RWPE1 (cell line): ENCODE measurements at regions not wholly inside any gene's neighbourhood (a gene's known extent, or its start where the extent isn't known, plus 50 kb on each side); places are given as distances from the start of the nearest gene placed in this dataset.

Source experiments
- CTCF ChIA-PET: fragments of 350-600 bp; sonication (Branson Sonifier 250); formaldehyde crosslinking; extraction: SDS; loops from one replicate; lab custom pipeline; 2021; lab: Yijun Ruan, JAX
- POLR2A ChIA-PET: fragments of 400-600 bp; formaldehyde crosslinking; extraction: SDS; loops from one replicate; lab custom pipeline; 2020; ENCODE audit warnings: antibody characterized with exemption; ENCODE audit not compliant: low non-redundant PET; lab: Yijun Ruan, JAX
- DNase-seq: peaks from one replicate; pipeline ENCODE4 v3.0.0; 2012; ENCODE audit warnings: low spot score
- H3K27ac ChIP-seq: fragments of 450-650 bp; 2 replicates; pipeline ENCODE4 v1.5.1; 2017
- TF ChIP-seq, protein P1 (sequence below): fragments of 450-650 bp; conservative IDR thresholded peaks from 2 replicates; pipeline ENCODE4 v1.5.1; 2017; ENCODE audit warnings: low read depth, mild to moderate bottlenecking

DNA sequence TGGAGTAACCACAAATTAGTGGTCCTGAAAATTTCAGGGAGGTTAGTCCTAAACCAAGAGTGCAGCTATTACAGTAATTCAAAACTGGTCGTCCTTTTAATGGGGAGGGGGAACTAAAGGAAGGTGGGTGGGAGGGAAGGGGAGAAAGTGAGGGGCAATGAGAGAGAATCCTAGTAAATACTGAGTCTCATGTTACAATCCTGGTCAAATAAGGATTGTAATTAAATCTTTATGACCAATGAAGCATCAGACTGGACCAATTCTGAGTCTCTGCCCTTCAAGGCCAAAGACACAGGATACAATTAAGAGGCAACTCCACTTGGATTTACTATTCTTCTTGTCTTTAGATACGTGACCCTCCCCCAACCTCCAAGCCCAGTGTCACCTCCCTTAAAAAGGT is 262.9 kb downstream of the BCL11A start:
- ChIA-PET CTCF (no interaction called here), POLR2A (no interaction called here)
- H3K27ac ChIP-seq = no peak overlapping the region
- no peak for DNase-seq
- TF ChIP-seq, protein P1, sequence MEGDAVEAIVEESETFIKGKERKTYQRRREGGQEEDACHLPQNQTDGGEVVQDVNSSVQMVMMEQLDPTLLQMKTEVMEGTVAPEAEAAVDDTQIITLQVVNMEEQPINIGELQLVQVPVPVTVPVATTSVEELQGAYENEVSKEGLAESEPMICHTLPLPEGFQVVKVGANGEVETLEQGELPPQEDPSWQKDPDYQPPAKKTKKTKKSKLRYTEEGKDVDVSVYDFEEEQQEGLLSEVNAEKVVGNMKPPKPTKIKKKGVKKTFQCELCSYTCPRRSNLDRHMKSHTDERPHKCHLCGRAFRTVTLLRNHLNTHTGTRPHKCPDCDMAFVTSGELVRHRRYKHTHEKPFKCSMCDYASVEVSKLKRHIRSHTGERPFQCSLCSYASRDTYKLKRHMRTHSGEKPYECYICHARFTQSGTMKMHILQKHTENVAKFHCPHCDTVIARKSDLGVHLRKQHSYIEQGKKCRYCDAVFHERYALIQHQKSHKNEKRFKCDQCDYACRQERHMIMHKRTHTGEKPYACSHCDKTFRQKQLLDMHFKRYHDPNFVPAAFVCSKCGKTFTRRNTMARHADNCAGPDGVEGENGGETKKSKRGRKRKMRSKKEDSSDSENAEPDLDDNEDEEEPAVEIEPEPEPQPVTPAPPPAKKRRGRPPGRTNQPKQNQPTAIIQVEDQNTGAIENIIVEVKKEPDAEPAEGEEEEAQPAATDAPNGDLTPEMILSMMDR = no peak

DNA sequence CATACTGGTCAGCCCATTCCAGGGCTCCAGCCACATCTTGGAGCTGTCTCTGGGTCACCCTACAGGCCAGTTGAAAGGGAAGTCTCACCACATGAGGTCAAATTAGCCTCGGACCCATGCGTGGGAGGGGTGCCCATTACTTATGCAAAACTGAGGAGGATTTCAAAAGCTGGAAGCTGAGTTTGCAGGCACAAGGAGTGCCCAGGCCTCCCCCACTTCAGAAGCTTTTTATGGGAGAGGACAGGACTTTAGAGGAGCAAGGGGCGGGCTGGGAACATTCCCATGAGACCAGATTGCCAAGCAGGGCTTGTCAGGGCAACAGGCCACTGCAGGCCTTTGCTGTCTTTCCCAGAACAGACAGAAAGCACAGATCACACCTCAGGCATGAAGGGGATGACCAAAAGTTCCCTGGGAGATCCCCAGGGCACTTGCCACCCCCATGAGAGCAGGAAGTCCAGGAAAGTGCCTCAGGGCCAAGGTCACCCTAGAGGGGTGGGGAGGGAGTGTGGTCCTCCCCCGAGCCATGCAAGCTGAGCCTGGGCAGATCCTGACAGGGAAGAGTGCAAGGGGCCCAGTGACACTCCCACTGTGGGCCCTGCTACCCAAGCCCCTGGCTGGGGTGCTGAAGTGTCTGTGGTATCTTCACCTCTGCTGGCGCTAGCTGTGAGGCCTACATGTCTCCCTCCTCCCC is 267.7 kb downstream of the BCL11A start:
- ChIA-PET CTCF (interaction anchor here (0.7 kb wide), 1 partner anchor 211 kb away, joined by 3 read pairs; no protein-coding TSS in a partner anchor), POLR2A (no interaction called here)
- TF ChIP-seq, protein P1 = no peak
- H3K27ac ChIP-seq = peak overlapping the region; percentile 79
- peak; percentile 13 for DNase-seq

DNA sequence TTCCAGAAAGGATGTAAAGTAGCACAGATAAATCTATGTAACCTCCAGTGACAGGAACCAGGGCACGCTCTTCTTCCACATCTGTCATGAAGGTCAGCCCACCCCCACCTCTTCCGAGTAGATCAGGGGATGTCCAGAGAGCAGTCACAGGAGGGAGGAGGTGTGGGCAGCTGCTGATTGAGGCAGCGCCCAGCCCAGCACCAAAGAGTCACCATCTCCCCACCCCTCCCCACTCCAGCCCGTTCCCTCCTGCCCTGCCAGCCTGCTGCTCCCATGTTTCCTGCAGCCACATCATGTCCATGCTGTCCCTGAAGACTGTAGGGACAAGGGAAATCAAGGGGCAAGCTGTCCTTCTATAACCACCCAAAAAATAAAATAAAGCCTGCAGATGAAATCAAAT is 269.8 kb downstream of the BCL11A start:
- ChIA-PET CTCF (no interaction called here), POLR2A (no interaction called here)
- H3K27ac ChIP-seq = no peak overlapping the region
- no peak for DNase-seq
- TF ChIP-seq, protein P1 = no peak

DNA sequence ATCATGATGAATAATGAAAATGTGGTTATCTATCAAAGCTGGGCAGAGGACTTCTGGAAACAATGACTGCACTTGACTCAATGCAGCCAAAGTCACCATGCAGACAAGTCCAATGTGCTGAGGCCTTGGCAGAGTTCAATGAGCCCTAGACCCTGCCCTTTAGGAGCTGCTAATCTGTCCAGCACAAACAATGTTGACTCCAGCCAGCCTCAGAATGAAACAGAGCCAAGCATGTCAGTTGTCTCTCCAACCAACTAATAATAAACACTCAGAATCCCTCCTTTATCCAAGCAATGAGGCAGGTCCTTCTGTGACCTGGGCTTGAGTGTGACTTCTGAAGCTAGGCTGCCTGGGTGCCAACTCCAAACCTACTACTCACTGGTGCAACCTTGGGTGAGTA is 270.6 kb downstream of the BCL11A start:
- ChIA-PET CTCF (no interaction called here), POLR2A (no interaction called here)
- H3K27ac ChIP-seq = no peak overlapping the region
- TF ChIP-seq, protein P1 = no peak
- no peak for DNase-seq

DNA sequence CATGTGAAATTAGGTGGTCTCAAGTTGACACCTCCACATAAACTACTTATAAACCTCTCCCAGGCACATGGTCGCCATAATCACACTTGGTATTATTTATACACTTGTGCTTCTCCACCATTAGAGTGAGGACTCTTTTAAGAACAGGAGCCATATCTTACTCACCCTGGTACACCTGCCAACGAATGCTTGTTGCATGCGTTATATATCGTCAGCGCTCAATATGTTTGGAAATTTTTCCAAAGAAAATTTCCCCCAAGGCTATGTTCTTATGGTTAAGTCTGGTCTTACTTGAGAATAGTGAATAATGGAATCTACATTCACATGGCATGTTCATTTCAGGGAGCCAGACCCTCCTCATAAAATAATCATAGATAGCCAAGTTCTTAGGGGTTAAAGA is 271.7 kb downstream of the BCL11A start:
- ChIA-PET CTCF (no interaction called here), POLR2A (no interaction called here)
- H3K27ac ChIP-seq = no peak overlapping the region
- TF ChIP-seq, protein P1 = no peak
- no peak for DNase-seq

DNA sequence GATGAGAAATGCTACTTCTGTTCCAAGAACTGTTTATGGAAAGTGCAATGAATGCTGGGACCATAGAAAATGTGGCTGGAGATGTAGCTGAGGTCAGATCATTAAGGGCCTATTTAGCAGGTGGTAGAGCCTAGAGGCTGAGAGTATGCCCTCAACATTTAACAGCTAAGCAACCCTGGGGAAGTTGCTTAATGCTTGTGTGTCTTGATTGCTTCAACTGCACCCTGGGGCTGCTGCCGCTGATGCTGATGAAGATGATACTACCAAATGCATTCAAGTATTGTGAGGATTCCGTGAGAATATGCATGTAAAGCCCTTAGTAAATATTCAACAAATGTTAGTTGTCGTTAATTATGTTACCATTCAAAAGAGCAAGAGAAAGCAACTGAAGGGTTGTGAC is 273.2 kb downstream of the BCL11A start:
- H3K27ac ChIP-seq = no peak overlapping the region
- ChIA-PET POLR2A (no interaction called here), CTCF (no interaction called here)
- no peak for DNase-seq
- TF ChIP-seq, protein P1 = no peak
